SIG-M5 treated with dmso at 0.1 percent for 504 hours (cell line): ENCODE measurements at regions not wholly inside any gene's neighbourhood (a gene's known extent, or its start where the extent isn't known, plus 50 kb on each side); places are given as distances from the start of the nearest gene placed in this dataset.
A peak's percentile ranks its signal among the peaks of the same experiment; 100 is the strongest.

ENCODE experiments used
- DNase-seq: peaks from one replicate; lab custom pipeline; 2025; ENCODE audit not compliant: unreplicated experiment; lab: John Stamatoyannopoulos, UW

DNA sequence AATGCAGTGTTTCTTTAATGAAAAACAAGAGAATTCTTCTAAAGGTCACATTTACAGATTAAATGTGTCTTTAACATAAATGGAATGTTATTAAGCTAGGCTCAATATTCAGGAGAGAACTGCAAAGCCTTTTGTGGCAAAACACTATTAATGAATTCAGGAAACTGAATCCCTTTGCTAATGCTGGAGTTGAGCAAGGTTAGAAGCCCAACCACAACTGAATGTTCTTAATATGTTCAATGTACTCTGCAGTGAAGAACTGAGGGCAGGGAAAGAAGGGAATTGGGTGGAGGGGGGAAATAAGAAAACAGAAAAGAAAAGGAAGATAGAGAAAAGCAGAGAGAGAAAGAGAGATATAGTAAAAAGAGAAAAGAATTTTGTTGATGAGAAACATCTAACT, 276.7 kb upstream of the TMEM161B start:
- no peak for DNase-seq

DNA sequence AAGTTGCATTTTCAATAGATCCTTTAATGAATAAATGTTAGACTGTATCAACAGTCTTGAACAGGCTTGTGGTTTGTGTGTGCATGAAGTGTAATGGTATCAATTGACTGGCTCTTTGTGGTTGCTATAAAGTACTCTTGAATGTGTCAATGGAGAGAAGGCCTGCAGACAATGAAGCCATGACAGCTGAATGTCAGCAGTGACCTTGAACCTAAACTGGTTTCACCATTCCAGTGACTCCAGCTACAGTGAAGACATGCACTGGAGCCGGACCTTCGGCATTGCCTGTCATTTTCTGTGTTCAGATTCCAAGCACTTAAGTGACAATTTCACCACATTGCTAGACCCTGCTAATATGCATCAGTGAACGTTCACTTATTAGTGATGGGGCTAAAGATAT, 276.0 kb upstream of the TMEM161B start:
- no peak for DNase-seq

- DNase-seq = no peak
These were observed 275.5 kb upstream of the TMEM161B start for GRCh38 chr5:88544136-88544645.

GRCh38 chr5:88542786-88543185, 274.1 kb upstream of the TMEM161B start:
- DNase-seq = no peak

DNA sequence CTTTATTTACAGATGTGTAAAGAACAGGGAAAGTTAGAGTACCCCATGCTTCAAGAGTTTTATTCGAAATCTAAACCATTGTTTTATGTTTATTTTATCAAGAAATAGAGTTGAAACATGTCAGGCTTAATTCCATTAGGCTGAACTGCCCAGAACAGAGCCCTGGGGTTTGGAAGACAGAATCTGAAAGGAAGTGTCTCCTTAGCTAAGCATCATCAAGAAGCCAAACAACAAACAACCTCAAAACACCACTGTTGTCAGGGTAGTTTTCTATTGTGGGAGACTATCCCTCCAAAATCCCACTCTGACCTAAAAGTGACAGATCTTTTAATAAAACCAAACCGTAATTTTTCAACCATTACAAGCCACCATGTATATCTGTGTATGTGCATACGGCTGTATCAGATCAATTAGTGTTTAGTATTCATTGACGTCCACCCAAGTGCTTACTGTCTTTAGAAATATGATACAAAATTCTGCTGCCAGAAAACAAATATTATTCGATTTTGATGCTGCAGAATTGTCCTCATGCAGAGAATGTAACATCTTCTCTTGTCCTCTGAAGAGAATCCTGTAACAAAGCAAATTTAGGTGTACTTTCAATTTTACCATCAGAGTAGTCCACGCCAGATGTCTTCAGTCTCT, 271.9 kb upstream of the TMEM161B start:
- DNase-seq = no peak

DNA sequence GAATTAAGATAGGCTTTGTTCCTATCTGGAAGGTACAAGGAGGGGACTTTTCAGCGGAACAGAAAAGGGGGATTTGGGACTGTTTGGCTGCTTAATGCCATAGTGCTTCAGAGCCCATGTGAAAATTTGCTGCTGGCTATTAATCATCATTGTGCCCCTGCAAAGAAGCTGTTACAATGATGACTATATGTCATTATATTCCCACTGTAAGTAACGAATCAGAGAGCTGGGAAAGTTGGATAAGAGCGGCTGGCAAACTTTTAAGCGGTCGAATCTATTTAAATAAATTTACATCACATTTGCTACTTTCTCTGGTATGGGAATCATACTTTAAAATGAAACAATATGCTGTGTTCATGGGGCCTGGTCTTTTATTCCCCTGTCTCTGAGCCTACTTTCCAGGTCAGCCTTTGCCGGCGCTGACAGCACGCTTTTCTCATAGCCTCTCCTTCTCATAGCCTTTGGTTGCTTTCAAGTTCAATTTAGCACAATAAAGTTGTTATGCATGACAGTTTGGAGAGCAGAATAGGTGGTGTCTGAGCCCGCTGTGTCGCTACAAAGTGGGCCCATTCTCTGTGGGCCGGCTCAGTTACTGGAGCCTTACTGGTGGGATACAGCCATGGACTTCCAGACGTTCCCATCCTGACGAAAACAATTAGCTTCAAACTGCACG, 271.2 kb upstream of the TMEM161B start:
- DNase-seq = no peak

GRCh38 chr5:88539026-88539425, 270.4 kb upstream of the TMEM161B start:
- DNase-seq = no peak

- DNase-seq = no peak
These were observed 267.5 kb upstream of the TMEM161B start for GRCh38 chr5:88536146-88536545.

DNA sequence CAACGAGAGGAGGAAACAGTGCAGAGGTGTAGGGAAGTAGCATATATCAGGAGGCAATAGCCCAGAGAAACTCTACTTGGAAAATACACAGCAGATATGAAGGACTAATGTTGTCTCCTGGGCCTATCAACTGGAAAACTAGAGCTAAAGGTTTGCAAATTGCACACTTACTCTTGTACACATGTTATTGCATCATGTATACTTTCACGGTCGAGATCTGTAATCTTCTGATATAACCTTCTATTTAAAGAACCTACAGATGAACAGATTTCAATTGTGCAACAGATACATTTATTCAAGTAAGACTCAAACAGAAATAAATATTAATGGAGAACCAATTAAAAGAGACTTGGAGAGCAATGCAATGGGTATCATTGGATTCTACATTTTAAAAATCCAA, 256.3 kb upstream of the TMEM161B start:
- DNase-seq = no peak

DNA sequence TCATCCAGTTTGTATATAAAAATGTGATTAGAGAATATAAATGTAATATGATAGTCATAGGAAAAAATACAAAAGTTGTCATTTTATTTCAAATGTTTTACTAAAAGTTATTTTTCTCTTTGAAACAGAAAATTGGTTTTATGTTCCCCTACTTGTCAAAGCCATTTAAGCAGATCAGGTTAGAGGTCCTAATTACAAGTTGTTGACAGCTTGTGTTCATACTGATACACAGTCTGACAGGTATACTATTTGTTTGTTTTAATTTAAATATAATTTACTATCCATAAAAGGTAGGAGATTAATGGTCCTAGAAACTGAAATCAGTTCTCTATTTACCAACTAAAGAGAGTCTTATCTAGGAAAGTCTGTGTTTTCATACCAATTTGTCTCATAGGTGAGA, 250.4 kb upstream of the TMEM161B start:
- DNase-seq = no peak

DNA sequence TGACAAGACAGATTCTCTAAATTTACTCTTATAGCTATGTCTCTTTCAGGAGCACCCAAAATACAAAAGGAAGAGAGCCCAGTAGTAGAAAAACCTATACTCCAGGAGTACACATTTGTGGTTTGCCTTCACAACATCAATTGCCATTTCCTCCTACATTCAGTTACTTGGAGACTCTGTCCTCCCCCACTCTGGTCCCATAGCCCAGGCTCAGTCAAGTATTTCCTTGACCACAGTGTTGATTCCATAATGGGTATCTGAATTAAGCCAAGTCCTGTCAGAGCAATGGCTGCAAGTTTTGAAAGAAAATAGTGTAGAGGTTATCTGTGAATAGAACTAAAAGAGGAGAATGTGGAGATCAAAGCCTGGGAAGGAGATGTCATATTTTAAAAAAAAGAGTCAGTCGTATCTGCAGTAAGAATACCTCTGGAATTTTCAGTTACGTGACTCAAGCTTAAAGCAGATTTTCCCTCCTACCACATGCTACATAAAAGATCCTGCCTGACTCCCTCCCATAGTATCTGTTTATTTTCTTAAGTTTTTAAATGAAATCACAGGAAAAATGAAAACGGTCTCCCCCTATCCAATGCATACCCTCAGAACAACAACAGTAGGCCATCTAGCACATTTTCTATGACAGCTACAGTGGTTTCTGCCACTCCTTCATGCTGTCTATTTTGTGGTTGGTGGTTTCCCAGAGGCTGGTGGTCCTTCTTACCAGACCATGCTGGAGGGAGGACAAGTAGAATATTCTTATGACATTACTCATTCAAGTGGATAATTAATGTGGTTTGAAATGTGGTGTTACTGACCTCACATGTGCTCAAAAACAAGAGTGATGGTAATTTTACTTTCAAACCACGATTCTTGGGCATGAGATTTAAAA, 249.7 kb upstream of the TMEM161B start:
- no peak for DNase-seq

GRCh38 chr5:88515881-88516819, 247.5 kb upstream of the TMEM161B start:
- DNase-seq = peak; percentile 7

DNA sequence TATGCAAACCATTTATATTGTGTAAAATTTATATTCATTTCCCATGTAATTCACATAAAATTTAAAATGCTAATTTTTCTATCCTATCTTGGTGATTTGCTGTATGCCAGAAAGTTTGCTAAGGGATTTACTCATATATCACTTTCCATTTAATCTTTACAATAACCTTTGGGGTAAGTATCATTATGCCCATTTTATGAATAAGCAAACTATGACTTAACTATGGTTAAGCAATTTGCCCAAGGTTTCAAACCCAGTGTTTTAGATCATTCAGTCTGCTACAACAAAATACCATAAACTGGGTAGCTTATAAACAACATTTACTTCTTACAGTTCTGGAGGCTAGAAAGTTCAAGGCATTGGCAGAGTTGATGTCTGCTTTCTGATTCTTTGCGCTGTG, 246.4 kb upstream of the TMEM161B start:
- DNase-seq = no peak

DNA sequence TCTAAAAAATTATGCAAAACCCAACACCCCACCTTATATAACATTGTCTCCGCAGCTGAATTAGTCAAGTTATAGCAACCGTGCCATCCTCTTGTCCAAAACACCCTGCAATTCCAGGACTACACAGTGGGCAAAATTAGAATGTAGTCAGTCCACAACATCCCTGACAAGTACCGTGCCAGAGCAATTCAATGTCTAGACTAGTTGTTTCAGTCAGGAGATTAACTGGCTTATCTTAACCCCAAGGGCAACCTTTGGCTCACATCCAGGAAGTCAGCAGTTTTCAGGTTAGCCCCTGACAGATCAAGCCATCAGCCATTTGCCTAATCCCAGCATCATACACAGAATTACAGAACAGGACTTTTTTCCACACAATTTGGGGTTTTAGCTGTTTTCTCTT, 240.8 kb upstream of the TMEM161B start:
- no peak for DNase-seq

DNA sequence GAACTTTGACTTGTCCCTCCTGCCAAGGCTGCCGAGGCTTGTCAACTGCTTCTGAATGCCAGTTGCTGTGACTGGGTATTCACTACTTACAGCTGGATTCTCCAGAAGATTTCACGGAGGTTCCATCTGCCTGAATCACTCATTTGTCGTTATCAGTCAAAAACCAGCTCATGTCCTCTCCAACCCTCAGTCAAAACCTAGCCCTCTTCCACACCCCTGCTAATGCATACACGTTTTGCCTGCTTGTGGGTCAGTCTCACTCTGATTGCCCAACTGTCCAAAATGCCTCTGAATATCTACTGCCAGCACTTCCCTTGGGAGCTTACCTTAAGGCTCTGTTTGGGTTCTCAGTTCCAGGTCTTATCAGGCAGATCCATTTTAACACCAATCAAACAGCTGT, 238.6 kb upstream of the TMEM161B start:
- no peak for DNase-seq

- DNase-seq = no peak
These were observed 234.8 kb upstream of the TMEM161B start for GRCh38 chr5:88503406-88503805.

DNA sequence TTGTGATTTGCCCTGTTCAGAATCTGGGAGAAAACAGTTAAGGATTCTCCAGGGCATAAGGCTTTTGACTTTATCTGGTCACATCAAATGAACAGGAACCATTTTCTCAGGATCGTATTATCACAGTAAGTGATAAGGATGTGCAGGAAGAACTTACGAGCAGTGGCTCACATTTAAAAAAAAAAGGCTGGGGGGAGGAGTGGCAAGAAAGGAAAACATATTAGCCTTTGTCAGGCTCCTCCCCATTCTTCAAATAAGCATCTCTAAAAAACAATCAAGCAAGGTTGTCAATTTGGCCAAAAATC, 234.3 kb upstream of the TMEM161B start:
- no peak for DNase-seq

- DNase-seq = no peak
These were observed 233.8 kb upstream of the TMEM161B start for GRCh38 chr5:88502179-88503040.

GRCh38 chr5:88495810-88496209, 227.2 kb upstream of the TMEM161B start:
- no peak for DNase-seq

- no peak for DNase-seq
These were observed 222.2 kb upstream of the TMEM161B start for GRCh38 chr5:88490874-88491273.
